ENCODE measurements at regions not wholly inside any gene's neighbourhood (a gene's known extent, or its start where the extent isn't known, plus 50 kb on each side); places are given as distances from the start of the nearest gene placed in this dataset.

DNA sequence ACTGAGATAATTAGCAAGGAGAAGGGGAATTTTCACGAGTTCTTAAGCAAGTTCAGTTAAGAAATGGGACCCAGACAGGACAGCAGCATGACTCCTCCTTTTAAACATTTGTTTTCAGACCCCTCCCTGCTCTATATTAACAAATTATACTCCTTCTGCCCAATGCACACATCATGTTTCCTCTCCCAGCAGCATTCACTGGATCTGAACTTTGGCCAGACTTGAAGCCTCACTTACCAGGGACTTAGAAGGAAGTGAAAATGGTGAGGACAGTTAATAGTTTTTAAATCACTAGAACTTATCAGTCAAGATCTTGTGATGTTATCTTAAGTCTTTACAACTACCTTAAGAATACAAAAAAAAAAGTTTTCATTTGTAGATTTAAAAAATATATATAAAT lies 1174.7 kb upstream of the MAP3K7 start:
- no peak for TF ChIP-seq YY1 (IDR thresholded peaks at IDR 0.05)
- TF ChIP-seq, protein P1, sequence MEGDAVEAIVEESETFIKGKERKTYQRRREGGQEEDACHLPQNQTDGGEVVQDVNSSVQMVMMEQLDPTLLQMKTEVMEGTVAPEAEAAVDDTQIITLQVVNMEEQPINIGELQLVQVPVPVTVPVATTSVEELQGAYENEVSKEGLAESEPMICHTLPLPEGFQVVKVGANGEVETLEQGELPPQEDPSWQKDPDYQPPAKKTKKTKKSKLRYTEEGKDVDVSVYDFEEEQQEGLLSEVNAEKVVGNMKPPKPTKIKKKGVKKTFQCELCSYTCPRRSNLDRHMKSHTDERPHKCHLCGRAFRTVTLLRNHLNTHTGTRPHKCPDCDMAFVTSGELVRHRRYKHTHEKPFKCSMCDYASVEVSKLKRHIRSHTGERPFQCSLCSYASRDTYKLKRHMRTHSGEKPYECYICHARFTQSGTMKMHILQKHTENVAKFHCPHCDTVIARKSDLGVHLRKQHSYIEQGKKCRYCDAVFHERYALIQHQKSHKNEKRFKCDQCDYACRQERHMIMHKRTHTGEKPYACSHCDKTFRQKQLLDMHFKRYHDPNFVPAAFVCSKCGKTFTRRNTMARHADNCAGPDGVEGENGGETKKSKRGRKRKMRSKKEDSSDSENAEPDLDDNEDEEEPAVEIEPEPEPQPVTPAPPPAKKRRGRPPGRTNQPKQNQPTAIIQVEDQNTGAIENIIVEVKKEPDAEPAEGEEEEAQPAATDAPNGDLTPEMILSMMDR (IDR thresholded peaks at IDR 0.05; ENCODE audit: low read depth, low read length, missing input control): no peak
- TF ChIP-seq FOXA2 (IDR thresholded peaks at IDR 0.05): no peak
- TF ChIP-seq, protein P2, sequence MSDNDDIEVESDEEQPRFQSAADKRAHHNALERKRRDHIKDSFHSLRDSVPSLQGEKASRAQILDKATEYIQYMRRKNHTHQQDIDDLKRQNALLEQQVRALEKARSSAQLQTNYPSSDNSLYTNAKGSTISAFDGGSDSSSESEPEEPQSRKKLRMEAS (IDR thresholded peaks at IDR 0.05): no peak
- TF ChIP-seq, protein P3, sequence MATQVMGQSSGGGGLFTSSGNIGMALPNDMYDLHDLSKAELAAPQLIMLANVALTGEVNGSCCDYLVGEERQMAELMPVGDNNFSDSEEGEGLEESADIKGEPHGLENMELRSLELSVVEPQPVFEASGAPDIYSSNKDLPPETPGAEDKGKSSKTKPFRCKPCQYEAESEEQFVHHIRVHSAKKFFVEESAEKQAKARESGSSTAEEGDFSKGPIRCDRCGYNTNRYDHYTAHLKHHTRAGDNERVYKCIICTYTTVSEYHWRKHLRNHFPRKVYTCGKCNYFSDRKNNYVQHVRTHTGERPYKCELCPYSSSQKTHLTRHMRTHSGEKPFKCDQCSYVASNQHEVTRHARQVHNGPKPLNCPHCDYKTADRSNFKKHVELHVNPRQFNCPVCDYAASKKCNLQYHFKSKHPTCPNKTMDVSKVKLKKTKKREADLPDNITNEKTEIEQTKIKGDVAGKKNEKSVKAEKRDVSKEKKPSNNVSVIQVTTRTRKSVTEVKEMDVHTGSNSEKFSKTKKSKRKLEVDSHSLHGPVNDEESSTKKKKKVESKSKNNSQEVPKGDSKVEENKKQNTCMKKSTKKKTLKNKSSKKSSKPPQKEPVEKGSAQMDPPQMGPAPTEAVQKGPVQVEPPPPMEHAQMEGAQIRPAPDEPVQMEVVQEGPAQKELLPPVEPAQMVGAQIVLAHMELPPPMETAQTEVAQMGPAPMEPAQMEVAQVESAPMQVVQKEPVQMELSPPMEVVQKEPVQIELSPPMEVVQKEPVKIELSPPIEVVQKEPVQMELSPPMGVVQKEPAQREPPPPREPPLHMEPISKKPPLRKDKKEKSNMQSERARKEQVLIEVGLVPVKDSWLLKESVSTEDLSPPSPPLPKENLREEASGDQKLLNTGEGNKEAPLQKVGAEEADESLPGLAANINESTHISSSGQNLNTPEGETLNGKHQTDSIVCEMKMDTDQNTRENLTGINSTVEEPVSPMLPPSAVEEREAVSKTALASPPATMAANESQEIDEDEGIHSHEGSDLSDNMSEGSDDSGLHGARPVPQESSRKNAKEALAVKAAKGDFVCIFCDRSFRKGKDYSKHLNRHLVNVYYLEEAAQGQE (IDR thresholded peaks at IDR 0.05): no peak

All from liver (tissue), 2 donors.